GM21381 (cell line): ENCODE measurements at regions not wholly inside any gene's neighbourhood (a gene's known extent, or its start where the extent isn't known, plus 50 kb on each side); places are given as distances from the start of the nearest gene placed in this dataset.

ENCODE experiments used
- ATAC-seq: cut with Tn5 transposase; IDR thresholded peaks from one replicate; pipeline ENCODE4 v1.9.1; 2021; ENCODE audit warnings: mild to moderate bottlenecking, moderate library complexity; ENCODE audit not compliant: unreplicated experiment

DNA sequence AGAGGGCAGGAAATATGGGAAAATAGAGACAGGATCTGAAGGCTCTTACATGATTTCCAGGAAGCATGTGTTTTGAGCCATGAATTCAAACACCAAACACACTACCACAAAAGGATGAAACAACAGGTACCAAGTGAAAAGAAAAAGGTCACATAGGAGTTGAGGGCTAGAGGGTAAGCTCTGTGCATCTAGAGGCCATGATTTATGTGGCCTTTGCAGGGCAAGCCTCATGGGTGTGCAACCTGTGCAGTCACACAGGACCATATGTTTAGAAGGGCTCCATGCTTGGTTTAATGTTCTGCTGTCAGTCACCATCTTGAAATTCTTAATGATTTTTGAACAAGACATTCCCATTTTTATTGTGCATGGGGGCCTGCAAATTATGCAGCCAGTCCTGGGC, 134.5 kb upstream of the CCDC68 start:
- no peak for ATAC-seq

DNA sequence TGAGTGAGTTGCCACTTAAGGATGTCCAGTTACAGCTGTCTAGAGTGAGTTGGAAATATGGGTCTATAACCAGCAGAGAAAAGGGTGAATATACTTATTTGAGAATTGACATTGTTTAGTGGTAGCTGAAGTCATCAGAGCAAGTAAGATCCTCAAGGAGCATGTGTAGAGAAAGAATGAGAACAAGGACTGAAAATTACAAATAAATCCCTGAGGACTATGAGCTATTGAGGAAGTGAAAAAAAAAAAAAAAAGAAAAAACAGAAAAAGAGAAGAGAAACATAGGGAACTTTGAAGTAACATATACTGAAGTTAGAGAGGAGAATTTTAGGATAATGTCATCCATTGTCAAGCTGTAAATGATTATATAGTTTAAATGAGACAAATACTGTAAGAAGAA, 134.0 kb upstream of the CCDC68 start:
- ATAC-seq, result no peak

DNA sequence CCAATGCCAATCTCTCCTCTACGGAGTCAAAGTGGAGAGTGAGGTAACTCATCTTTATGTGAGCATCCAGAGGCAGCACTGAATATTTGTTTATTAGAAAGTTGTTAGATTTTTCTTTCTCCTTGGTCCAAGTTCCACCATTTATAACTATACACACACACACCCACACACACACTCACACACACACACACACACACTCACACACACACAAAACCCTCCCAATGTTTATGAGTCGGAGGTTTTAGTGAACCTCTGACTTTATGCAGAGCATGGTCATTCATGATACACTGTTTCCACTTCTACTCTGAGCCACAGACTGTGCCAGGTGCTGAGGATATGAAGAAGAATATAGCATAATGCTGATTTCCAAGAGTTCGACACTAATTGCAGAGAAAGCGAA, 132.9 kb upstream of the CCDC68 start:
- ATAC-seq, result no peak

DNA sequence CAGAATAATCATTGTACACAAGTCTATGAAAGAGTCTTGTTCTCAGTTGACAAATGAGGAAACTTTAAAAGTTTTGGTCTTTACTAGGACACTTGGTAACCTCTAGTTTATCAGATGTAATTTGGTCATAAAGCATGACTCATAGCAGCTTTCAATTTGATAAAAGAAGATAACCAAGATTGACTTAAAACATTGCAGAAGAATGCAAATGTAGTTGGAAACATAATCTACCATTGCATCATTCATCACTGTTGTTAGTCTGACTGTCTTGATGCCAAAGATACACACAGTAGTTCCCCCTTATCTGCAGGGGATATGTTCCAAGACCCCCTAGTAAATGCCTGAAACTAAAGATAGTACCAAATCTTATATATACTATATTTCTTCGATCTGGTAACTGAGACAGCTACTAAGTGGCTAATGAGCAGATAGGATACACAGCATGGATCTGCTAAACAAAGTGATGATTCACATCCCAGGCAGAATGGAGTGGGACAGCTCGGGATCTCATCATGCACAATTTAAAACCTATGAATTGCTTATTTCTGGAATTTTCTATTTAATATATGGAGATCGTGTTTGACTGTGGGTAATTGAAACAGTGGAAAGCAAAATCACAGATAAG, 131.4 kb upstream of the CCDC68 start:
- ATAC-seq, result no peak

DNA sequence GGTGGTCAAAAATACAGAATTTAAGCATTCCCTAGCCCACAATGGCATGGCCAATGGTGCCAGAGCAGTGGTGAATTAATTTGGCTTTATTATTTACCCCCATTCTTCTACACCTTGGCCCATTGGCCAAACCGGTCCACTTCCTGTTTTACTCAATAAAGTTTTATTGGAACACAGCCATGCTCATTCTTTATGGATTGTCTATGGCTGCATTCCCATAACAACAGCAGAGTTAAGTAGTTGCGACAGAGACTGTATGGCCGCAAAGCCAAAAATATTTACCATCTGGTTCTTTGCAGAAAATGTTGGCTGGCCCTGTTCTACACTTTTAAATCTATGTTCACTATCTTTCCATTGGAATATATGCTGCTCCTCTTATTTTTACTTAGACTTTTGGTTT, 130.3 kb upstream of the CCDC68 start:
- ATAC-seq, result no peak

DNA sequence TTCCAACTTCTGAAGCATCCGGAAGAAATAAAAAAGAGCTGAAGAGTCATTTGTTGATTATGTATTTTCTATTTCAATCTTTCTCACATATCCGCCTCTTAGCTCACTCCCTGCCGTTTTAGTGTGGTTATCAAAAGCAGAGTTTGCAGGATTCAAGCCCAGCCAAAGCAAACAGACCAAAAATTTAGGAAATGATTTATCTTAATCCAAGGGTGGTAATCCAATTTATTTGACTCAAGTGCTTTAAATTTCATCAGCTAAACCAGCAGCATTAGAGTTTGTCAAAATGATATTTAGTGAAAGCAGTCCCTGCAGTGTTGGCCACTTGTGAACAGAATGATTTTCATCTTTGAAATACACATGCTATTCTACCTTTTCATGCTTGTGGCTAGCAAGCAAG, 129.3 kb upstream of the CCDC68 start:
- no peak for ATAC-seq

DNA sequence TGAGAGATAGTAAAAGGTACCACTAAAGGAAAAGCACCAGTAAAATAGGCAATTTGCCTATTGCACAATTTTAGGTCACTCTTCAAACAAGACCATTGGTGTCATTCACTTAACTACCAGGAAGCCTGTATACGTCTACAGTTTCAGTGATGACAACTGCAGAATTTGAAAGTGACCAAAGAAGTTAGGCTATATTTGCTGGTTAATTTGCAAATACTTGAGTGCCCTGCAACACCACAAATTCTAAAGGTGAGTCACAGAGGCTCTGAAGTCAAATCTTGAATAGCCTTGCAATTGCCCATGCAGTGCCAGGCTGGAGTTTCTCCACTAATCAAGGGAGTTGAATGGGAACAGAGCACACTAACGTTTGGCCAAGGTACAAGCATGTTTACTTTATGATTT, 128.7 kb upstream of the CCDC68 start:
- ATAC-seq, result no peak

DNA sequence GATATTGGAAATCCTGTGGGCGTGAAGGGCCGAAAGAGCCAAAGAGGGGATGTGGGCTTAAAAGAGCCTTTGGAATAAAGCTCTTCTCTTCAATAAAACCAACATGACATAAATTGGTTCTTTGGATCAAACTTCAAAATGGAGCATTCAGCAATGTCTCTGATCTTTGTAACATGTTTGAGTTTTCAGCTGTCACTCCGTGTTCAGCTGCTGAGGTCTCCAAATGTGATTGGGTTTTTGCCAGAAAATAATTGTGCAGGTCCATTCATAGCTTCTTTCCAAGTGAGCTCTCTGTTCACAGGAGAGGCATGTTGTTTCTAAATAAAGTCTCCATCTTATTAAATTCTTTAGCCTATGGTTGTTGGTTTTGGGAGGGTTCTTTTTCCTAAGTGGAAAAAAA, 127.6 kb upstream of the CCDC68 start:
- no peak for ATAC-seq

DNA sequence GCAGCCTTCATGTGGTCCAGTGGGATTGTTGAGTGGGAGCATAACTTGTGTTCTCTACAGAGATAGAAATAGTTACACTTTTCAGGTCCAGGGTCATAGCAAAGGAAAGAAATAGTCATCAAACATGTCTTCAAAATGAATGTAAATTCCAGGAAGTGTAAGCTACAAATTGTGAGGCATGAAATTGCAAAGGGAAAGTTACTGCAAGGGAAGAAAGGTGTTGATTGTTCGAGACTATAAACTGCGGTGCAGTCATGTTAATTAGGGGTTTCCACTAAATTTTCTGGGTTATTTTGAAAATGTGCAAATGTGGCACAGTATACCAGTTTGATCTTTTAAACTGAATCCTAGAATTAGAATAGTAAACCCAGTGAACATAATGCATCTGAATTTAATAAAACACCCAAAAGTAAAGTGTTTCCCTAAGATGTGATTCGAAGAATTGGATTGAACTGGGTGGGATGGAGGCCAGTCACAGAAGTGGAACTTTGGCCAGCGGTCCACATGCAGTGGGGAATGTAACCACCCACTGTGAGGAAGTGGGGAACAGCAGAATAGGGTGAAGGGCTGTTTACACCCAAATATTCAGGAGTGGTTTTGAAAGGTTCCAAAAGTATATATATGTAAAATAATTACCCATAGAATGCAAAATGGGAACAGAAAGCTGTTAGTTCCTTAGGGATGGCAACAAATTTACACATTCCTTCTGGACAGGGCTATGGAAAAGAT, 126.5 kb upstream of the CCDC68 start:
- ATAC-seq, result no peak

DNA sequence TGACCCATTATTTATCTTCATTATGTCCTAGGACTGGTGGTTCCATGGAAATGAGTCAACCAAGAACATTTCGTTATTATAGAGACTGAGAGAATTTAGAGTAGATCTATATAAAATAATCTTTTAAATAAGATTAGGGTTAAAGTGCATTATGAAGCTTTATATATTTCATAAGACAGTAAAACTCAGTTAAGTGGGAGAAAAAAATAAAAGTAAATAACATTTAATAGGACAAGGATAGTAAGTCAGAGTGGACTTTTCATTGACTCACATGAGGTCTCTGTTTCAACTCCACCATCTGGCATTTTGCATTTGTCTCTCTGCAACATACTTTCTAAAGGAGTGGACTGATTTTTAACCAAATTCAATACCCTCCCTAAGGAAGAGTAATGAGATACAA, 125.3 kb upstream of the CCDC68 start:
- ATAC-seq, result no peak

DNA sequence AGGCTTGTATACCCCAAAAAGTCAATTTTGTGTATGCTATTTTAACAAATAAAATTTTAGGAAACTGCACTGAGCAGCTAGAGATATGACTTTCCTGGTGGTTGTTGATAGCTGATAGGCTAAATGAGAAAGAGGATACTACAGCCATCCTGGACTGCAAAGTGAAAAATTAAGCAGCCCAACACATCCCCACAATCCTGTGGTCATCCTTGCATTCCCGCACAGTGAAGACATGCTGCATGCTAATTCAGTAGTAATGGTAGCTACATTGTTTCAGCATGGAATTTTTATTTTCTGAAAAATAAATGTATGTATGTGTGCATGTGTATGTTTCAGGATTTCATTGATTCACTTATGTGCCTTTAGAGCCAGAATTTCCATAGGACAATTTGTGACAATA, 124.2 kb upstream of the CCDC68 start:
- ATAC-seq, result no peak

DNA sequence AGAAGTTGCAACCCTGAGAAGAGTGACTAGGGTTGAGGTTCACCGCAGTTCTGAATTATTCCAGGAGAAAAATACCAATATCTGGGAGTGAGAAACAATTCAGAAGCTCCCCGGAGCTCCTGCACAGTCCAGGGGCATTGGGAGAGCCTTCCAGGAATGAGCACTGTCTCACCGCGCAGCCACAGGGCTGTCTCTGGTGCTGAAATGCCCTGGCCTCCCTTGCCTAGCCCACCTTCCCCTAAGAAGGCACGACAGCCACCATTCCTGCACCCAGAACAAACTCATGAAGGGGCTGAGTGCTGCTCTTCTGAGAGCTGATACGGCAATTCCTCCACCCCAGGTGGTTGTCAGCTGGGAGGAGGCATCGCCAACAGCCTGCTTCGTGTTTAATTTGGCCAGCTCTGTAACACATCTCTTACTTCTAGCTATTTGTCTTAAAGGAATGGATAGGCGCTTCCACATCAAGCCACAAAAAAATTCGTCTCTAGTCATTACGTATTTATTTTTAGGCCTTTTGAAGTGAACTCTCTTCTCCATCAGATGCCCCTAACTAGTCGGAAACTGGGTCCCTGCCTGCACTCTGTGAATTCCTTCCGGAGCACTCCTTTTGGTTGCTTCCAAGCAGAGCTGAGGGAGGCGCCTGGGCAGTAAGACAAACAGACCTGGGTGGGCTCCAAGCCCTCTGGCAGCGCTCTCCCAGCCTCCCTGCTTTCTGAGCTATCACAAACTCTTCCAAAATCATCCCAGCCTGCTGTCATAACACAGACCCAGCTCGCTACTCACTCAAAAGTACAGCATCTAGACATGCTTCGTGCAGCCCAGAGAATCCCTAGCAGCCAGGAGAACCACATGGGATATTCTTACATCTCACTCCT, 120.5 kb upstream of the CCDC68 start:
- no peak for ATAC-seq

DNA sequence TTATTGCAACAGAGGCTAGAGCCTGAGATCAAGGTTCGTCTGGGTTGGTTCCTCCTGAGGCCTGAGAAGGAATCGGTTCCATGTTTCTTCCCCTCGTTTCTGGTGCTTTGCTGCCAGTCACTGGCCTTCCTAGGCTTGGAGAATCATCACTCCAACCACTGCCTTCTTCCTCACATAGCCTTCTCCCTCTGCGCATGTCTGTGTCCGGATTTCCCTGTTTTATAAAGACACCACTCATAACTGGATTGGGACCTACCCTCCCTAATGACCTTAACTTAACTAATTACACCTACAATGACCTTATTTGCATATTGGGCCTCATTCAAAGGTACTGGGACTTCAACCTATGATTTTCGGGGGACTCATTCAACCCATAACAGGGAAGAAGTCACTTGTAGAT, 119.8 kb upstream of the CCDC68 start:
- no peak for ATAC-seq

DNA sequence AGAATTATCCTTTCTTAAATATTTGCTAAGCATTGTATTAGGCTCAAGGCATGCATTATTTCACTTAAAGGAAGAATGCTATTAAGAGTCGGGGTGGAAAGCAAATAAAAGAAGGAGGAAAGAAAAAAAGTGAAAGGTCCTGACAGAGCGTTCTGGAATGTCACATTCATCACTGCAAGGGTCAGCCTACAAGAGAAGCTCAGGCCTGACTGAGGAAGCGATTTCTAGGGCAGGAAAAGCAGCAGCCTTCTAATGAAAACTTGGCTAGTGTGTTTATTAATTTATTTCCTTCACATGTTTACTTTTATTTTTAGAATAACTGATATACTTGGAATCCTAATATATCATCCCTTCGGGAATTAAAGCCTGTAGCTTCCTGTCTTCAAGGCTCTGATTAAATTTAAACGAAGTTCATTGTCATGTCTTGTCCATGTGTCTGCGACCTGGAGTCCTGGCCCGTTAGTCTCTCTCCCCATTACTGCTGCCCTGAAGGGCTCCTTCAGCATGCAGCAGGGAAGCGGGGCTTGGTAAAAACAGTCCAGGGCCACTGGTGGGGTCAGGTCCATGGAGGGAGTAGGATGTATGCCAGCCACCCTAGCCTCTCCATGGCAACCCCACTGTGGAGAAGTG, 119.2 kb upstream of the CCDC68 start:
- ATAC-seq, result no peak

DNA sequence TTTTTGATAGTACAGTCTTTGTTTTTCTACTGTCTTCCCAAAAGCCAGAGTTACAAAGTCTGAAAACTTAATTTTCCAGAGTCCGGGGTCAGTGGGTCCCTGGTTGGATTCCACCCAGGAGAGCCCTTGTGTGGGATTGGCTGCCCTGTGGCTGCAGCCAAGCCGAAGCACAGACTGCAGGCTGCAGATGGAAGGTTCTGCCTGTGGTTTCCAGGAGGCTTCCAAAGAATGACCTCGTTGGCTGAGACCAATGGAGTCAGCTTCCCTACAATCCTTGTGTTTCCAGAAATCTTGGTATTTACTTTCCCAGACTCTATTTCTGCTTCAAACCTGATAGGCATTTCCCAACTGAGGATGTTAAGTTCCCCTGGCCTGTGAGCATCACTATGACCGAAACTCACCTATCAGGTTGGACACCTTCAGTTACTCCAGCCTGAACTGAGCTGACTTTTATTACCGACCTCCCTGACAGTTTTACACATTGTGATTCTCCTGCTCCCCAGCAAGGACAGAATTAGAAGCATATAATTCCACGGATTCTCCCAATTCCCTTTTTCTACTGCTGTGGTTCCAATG, 117.5 kb upstream of the CCDC68 start:
- no peak for ATAC-seq

DNA sequence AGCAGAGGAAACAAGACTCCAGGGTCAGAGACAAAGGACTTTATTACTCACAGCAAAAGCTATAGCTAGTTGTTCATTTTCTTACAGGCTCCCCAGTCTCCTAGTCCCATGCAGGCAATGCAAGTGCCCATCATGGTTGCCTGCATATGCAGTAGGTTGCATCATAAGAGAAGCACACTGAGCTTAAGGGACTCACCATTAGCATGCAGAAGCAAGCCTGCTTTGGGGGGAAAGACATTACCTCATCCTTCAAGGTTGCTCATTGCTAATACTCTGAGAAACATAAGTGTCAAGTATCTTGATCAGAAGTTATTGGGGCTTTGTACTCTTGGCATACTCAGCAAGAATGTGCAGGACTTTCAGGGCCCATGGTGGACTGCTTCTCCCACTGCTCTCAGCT, 114.6 kb upstream of the CCDC68 start:
- ATAC-seq, result no peak

DNA sequence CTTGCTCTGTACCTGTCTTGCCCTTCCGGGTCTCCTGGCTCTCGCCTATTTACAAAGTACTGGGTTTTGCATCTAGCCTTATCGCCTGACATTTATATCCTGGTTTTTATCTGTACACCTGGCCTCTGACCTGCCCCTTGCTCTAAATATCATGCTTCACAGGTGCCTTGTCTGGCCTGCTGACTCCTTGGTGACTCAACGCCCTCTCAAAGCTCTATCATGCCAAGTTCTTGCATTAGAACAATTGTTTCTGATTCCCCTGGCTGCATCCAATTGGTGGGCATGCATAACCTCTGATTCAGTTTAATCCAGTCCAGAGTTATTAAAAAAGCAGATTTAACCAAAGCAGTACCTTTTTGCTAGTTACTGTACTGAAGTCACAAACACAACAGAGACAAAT, 113.9 kb upstream of the CCDC68 start:
- no peak for ATAC-seq

DNA sequence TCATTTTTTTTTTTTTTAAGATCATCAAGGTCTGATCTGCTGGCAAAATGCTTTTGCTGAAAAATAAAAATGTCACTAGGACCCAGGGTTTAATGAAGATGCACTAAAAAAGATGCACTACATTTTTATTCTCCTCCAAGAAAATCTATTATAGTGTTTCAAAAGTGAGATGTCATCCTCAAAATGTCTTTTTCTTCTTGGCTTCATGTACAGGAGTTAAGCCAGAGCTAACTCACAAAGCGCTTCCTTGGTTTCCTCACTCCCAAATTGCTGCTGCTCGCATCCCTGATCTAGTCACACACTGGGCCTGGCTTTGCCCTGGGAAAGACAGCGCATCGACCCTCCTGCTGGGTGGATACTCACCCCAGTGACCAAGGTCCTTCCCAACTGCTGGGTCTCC, 113.4 kb upstream of the CCDC68 start:
- no peak for ATAC-seq

DNA sequence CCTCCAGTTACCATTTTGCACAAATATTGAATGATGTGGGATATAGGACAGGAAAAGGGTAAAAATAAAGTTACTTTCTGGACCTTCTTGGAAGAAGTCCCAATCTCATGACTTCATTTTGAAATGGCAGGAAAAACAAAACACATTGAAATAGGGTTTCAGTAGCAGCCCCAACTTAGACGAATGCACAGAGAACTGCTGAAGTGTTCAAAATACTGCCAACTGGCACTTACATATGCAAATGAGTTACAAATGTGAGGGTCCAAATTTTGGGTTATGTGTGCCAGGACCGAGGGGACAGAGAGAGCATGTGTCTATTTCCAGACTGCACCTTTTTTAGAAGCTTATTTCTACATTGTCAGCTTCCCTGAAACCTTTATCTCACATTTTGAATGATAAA, 112.9 kb upstream of the CCDC68 start:
- no peak for ATAC-seq

DNA sequence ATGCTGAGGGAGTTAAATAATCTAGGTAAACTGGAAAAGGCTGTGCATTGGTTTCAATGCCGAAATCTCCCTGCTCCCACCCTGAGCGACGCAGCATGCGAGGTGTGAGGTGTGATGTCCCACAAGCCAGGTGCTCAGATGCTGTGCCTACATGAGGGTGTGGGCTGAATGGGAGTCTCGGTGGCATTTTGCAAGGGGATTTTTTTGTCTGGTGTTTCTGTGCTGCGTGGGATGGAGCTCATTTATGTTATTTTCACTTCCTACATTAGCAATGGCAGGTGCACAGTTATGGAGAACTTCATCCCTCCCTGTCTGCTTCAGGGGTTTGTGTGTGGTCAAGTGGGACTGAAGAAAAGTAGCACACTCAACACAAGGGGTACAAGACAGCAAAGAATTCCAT, 110.2 kb upstream of the CCDC68 start:
- peak; percentile 67 for ATAC-seq

DNA sequence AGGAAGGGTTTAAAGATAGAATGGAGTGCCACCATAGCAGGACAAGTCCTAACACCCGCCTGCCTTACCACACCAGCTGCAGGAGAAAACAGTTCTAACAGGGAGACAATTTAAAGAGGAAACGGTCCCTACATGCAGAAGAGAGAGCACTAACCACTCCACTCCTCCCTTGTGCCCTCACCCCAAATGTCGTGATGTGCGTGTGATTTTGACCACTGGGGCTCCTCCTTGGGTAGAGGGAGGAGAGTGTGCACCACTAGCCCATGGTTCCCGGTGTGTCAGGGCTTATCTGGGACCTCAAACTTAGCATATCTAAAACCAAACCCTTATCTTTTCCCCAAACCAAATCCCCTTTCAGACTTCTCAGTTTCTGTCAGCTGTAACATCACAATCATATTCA, 105.5 kb upstream of the CCDC68 start:
- ATAC-seq, result peak; percentile 75
